Left renal pelvis (tissue), 4 donors: ENCODE measurements at regions not wholly inside any gene's neighbourhood (a gene's known extent, or its start where the extent isn't known, plus 50 kb on each side); places are given as distances from the start of the nearest gene placed in this dataset.
A peak's percentile ranks its signal among the peaks of the same experiment; 100 is the strongest.

Experiments
- DNase-seq, 4 donors: peaks; one replicate each; pipeline ENCODE4 v3.0.0-alpha.2; 2013; ENCODE audit warnings: low read depth in 4 of 4, low spot score in 3 of 4

DNA sequence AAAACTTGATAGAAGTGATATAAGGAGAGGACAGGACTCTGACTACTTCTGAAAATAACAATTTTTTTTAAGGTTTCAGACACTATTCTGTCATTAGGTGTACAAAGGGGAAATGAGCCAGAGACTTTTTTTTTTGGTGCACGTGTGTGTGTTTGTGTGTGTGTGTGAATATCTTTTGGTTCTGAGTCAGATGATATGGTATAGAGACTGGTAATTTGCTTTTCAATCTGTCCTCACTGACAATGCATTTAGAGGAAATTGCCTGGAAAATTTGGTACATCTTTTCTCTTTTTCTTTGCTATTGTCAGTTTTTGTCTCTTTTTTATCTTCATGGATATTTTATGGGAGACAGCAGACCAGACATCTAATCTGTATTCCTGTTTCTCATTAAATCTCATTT, 59.3 kb downstream of the DDIT4L start:
- no peak for DNase-seq

DNA sequence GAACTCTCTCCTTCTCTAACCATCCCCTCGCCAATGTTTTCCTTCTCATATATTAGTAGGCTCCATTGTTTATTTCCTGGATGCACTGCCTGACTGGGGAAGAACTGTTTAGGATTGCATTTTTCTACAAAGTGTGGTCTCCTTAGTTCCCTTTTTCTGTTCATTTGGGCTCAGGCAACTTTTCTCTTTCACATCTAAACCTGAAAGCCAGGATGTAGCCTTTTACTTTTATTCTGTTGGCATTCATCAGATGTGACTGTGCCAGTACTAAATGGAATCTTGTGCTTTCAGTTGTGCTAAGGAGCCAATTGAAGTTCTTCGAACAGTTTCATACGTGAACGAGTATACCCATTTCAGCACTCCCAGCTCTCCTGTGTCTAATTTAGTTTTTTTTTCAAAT, 59.8 kb downstream of the DDIT4L start:
- no peak for DNase-seq

DNA sequence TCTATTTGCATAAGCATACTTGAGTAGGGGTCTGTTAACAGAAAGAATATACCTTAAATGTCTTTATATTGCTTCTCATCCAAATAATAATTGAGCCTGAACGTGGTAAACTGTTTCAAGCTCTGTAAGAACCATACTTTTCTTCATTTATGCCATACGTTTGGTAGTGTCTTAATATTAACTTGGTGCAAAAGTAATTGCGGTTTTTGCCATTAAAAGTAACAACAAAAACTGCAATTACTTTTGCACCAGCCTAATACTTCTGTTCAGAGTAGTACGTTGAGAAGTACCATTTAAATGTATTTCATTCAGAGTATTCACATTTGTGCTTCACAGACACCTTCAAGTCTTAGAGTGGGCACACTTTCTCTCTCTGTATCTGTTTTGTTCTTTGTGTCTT, 60.5 kb downstream of the DDIT4L start:
- DNase-seq = no peak

DNA sequence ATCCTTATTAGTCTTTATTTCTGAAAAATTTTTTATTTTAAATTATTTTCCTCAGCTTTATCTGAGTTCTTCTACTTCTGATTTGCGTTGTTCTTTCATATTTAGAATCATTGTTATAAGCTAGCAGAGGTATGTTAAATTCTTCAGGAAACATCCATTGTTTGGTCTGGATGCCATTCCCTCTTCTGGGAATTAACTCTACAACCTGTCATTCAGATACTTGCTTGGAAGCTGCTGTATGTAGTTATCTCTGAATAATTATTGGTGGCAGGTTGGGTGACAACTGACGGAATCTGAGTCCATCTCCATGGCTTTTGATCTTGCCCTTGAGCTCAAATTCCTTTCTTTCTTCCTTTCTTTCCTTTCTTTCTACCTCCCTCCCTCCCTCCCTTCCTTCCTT, 61.9 kb downstream of the DDIT4L start:
- DNase-seq = no peak

DNA sequence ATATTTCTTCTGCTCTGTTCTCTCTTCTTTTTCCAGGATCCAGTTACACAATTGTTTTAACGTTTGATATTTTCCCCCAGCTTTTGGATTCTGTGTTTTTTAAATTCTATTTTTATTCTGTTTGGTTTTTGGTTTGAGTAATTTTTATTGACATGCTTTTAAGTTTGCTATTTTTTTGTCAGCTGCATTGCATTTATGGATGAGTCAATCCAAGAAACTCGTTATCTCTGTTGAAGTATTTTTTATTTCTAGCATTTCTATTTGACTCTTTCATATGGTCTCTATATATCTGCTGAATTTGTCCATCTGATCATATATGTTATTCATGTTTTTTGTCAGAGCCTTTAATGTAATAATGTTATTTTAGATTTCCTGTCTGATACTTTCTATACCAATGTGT, 65.6 kb downstream of the DDIT4L start:
- DNase-seq = no peak

DNA sequence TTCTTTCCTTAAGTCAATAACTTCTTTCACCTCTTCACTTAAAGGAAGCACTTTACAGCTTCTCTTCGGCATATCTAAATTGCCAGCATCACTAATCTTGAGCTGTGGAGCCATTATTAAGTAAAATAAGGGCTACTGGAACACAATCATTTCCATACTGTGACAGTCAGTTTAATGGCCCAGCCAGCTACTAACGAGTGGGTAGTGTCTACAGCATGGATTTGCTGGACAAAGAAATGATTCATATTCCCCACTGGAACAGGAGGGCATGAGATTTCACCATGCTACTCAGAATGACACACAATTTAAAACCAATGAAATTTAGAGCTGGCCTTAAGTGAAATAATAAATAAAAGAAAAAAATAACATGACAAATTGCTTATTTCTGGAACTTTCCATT, 72.1 kb downstream of the DDIT4L start:
- DNase-seq = no peak

DNA sequence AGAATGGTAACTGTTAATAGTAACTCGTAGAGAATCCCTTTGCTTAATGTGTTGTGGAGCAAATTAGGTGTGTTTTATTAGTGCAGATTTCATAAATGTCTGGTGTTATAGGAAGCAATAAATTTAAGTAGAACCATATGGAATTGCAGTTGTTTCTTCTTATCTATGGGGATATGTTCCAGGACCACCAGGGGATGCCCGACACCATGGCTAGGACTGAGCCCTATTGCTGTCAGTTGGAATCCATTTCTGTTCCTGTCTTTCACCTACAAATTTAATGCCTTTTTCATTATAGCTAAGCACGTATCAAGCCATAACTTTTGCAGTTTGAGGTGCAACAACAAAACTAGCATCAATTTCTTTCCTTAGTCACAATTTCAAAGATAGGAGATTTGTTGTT, 72.5 kb downstream of the DDIT4L start:
- DNase-seq = no peak

DNA sequence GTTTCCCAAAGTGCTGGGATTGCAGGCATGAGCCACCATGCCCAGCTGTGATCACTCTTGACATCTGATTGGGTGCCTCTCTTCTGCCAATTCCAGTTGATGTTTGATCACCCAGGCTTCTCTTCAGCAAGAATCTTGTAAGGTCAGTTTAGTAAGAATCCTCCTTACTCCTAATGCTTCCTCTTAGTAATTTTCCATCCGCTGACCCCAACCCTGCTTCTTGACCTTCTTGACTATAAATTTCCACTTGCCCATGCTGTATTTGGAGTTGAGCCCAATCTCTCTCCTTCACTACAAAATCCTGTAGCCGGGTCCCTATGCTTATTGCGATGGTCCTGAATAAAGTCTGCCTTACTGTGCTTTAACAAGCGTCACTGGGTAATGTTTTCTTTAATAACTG, 75.4 kb downstream of the DDIT4L start:
- no peak for DNase-seq

DNA sequence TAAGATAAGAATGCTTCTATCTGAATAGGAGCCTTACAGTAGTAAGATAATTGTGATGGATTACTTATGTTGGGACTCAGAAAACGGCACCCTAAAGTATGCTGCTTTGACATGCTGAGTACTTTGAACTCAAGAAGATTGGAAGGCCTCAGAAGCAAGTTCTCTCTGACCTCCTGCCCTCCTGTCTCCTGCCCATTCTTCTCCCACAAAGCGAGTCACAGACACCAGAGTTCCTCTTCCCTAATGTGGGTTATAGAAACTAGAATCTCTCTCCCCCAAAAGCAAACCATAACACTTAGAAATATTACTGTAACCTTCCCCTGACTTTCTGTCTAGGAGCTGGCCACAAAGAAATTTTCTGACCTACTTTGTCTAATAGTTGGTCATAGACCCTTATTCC, 76.5 kb downstream of the DDIT4L start:
- DNase-seq = no peak

DNA sequence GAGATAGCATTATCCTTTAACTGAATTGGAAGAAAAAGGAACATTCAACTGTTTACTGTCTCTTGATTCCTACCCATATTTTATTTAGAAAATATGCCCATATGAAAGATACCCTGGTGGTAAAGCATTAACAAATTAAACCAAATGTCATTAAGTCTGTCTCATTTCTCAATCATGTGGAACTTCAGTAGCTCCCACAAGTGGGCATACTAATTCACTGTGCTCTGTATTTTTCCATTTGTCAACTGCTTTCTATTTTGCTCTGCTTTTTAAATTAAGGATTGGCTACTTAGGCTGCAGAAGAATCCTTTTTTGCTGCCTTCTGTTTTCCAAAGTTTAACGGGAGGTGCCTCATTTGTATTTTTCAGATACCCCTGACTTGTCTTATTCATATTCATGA, 77.2 kb downstream of the DDIT4L start:
- DNase-seq = no peak

DNA sequence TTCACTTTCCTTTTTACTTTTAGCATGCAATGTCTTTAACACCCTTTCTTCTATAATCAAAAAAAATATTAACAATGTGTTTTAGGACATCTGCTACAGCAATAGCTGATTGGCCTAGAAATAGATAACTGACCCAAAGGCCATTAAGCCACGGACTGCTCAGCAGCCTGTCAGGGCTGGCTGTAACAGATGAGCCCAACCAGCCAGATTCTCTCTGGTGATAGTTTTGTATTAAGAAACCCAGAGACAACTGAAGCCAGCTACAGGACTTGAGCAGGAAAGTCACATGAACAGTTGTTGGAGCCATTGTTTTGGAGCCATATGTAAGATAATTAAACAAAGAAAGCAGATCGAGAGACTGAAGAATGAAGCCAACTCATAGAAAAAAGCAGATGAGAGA, 80.3 kb downstream of the DDIT4L start:
- no peak for DNase-seq

DNA sequence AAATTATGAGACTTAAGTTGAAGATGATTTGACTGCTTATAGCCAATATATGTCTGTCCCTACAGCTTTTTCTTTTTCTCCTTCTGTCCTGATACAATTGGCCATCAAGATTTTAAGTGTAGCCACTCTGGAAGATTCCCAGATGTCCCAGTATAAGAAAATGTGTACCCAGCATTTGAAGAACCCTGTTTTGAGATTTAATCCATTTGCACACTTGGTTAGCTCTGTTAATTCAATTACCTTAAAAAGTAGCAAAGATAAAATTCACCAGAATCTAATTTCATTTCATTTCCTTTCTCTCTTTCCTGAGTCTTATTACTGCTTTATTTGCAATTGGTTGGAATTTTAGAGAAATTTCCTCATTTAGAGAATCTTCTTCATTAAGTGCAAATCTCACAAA, 81.4 kb downstream of the DDIT4L start:
- DNase-seq = no peak

DNA sequence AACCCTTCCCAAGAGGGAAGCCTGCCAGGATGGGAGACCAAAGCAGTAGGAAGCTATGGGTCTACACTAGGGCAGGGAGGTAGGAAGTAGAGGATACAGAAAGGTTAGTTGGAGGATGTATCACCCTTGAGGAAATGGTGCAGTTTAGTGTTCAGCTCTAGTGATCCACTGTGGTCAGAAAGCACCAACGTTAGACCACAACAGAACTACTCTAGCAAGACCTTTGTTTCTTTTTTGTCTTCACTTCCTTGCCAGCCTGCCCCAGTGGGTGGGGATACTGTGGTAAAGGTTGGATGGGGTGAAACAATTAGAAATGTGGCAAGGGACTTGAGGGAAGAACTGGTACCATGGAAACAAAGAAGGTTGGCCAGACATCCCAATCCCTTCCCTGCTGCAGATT, 83.3 kb downstream of the DDIT4L start:
- DNase-seq = no peak

DNA sequence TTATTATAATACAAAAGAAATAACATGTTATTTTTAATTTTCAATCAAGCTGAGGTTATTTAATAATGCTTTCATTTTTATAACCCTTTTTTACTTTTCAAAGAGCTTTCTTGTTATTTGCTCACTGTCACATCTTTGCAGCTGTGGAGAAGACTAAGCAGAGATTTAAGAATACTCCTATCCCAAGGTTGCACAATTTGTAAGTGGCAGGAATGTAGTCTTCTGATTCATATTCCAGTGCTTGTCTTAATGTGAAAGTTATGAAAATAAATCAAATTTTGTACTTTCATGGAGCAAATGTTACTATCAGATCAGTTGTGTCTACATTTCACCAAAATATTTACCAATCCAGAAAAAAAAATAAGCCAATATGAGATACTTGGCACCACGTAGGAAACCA, 86.6 kb downstream of the DDIT4L start:
- DNase-seq = no peak

DNA sequence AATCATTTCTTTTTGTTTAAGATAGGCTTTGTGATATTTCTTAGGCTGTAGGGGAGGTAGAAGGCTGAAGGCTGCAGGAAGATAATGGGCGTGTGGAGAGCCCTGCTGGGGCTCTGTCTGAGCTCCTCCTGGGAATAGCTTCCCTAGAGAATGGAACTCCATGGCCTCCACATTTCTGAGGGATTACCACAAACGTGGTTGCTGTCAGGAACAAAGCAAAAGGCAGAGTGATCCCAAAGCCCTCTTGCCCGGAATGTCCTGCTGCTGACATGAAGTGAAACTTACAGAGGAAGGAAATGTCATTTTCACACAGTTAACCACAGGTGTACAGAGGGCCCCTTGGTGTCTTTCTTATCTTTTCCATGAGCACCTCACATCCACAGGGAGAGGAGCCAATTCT, 89.3 kb downstream of the DDIT4L start:
- no peak for DNase-seq

DNA sequence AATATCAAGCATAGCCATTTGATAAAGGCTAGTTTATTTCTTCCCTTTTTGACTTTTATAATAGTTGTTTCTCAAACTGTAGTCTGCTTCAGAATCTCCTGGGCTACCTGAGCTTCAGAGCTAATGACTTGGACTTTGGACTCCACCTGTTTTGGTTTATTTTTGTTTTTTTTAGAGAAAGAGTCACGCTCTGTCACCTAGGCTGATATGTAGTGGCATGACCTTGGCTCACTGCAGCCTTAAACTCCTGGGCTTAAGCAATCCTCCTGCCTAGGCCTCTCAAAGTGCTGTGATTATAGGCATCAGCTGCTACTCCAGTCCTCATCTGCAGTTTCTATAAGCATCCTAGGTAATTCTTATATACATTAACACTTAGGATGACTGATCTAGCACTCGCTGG, 90.5 kb downstream of the DDIT4L start:
- DNase-seq = no peak

DNA sequence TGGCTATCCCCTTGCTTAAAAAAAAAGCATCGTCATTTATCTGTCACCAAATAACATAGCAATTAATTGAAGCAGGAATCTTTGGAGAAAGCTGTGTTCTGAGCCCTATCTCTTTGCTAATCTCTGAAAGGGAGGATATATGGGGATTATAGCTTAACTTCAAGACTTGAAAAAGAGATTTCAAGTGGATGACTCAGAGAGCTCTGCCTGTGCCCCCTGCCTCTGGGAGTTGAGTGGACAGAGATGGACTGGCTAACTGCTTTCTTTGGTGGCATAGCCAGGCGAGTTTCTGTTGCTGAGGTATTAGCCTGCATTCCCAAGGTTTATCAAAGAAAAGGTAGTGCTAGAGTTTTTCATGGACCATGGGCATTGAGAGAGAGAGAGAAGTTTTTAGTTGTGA, 91.6 kb downstream of the DDIT4L start:
- DNase-seq = no peak

DNA sequence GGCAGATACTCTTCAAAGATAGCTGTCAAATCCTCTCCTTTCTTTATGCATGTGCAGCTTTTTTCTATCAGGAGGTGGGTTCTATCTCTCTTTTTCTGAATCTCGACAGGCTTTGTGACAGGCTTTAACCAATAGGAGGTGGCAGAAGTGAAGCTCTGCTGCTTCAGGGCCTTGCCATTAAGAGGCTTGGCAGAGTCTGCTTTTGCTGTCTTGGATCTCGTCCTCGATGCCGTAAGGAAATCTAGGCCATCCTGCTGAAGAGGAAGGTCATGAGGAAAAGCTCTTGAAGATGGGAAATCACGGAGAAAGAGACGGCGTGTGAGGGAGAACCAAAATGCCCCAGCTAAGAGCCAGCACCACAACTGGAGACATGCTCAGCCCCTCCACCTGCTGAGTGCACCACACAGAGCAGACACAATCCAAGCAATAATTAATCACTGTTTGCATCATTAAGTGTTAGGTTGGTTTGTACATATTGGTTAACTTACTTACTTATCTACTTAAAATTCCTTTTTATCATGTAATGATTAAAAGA, 92.2 kb downstream of the DDIT4L start:
- no peak for DNase-seq

DNA sequence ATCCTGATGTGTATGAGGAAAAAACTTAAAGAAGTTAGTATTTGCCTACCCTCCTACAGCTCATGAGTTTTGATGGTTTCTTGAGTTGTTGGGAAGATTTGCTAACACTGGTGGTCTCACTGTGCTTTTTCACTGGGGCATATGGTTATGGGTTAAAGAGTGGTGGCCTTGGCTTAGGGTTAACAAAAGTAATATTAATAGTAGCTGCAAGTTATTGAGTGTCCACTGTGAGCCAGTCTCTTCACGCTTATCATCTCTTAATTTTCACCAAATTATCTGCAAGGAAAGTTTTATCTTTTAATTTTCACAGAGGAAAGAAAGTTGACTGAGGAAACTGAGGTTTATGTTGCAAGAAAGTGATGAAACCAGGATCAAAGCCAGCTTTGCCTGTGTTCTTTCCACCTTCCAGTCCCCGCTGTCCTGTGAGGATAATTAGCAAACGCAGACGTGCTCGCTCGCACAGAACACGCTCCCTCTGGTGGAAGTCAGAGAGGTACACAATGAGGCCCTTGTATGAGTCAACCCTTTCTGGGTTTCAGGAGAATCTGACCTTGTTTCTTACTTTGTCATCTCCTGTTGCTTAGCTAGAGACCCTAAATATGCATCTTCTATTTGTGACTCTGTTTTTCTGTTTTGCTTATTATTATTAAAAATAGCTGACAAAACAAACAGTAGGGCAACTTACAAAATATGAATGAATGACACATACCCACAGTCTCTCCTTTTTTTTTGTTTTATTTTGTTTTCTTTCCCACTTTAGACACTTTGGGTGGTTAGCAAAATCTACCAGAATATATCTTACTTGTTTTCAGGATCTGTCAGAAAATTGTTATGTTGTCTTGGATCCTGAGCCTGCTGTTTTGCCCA, 94.3 kb downstream of the DDIT4L start:
- DNase-seq = peak in 1 of 4 donors; percentile 26

DNA sequence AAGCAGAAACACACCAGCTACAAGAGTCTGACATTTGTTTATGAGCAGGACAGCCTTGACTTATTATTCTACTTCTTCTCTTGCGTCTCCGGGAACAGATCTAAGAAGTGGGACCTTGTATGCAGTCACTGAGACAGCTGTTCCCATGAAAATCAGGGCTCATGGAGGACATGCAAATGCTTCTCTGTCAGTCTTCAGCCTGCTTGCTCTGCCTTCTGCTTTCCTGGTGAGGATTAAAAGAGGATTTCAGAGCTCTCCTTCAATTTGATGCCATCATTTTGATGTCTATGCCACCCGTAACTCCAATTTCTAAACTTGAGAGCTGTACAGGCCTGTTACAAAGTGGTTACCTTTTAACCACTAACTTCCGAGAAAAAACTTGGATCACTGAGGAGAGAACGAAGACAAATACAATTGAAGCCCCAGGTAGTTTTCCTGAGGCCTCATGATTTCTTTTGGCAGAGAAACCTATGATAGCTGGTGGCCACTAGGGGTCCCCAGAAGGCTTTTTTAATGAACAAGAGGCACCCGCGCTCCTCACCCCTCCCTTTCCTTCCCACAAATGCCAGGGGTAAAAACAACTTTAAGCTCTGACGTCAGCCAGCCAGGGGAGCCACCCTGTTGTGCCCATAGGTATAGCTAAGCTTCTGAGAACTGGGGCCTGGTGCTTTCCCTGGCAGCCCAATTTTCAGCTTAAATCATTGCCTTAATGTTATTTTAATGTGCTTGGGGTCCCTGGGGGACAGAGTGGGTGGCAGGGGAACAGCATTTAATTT, 97.0 kb downstream of the DDIT4L start:
- peak in 3 of 4 donors; percentile 66 to 73 (median 68) for DNase-seq

DNA sequence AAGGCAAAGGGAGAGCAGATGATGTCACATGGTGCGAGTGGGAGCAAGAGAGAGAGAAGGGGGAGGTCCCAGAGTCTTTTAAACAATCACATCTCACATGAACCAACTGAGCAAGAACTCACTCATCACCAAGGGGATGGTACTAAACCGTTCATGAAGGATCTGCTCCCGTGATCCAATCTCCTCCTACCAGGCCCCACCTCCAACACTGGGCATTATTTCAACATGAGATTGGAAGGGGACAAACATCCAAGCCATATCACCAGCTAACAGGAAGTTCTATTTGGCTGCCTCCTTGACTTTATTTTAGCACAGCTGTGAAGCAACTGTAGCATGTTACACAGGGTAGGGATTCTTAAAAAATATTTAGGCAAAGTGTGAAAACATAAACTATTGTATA, 102.5 kb downstream of the DDIT4L start:
- no peak for DNase-seq
